ENCODE measurements at regions not wholly inside any gene's neighbourhood (a gene's known extent, or its start where the extent isn't known, plus 50 kb on each side); places are given as distances from the start of the nearest gene placed in this dataset.

GRCh38 chr4:114034189-114034588 is 54.7 kb upstream of the ARSJ start:
- no peak overlapping the region for H3K4me3 ChIP-seq (ENCODE audit: low read depth, low read length)
- no peak for DNase-seq (ENCODE audit: low read depth)
- TF ChIP-seq CTCF (IDR thresholded peaks at IDR 0.05; ENCODE audit: low read depth, low read length, missing control alignments): no peak

- DNase-seq (ENCODE audit: low read depth): no peak
- no peak overlapping the region for H3K4me3 ChIP-seq (ENCODE audit: low read depth, low read length)
- no peak for TF ChIP-seq CTCF (IDR thresholded peaks at IDR 0.05; ENCODE audit: low read depth, low read length, missing control alignments)
These were observed 57.0 kb upstream of the ARSJ start for GRCh38 chr4:114036426-114036825.

GRCh38 chr4:114036864-114037263 is 57.4 kb upstream of the ARSJ start:
- TF ChIP-seq CTCF (IDR thresholded peaks at IDR 0.05; ENCODE audit: low read depth, low read length, missing control alignments): no peak
- no peak overlapping the region for H3K4me3 ChIP-seq (ENCODE audit: low read depth, low read length)
- DNase-seq (ENCODE audit: low read depth): no peak

- TF ChIP-seq CTCF (IDR thresholded peaks at IDR 0.05; ENCODE audit: low read depth, low read length, missing control alignments): no peak
- no peak overlapping the region for H3K4me3 ChIP-seq (ENCODE audit: low read depth, low read length)
- DNase-seq (ENCODE audit: low read depth): no peak
These were observed 58.5 kb upstream of the ARSJ start for GRCh38 chr4:114037988-114038387.

- DNase-seq (ENCODE audit: low read depth): no peak
- no peak for TF ChIP-seq CTCF (IDR thresholded peaks at IDR 0.05; ENCODE audit: low read depth, low read length, missing control alignments)
These were observed 59.4 kb upstream of the ARSJ start for GRCh38 chr4:114038762-114039387.

GRCh38 chr4:114040319-114041116 is 61.1 kb upstream of the ARSJ start:
- H3K4me3 ChIP-seq (ENCODE audit: low read depth, low read length): no peak overlapping the region
- no peak for TF ChIP-seq CTCF (IDR thresholded peaks at IDR 0.05; ENCODE audit: low read depth, low read length, missing control alignments)
- DNase-seq (ENCODE audit: low read depth): no peak

More at GRCh38 chr4:114038762-114039387, 59.4 kb upstream of the ARSJ start:
- H3K4me3 ChIP-seq (ENCODE audit: low read depth, low read length): no peak overlapping the region
